Testis (tissue), 2 donors: ENCODE measurements at regions not wholly inside any gene's neighbourhood (a gene's known extent, or its start where the extent isn't known, plus 50 kb on each side); places are given as distances from the start of the nearest gene placed in this dataset.

Experiments used
- CTCF ChIP-seq, 3 experiments: fragments of 450-650 bp in 2 of 3; fragments of 200-600 bp in 1 of 3; sonication (generic) in 1 of 3; IDR thresholded peaks; one replicate each; pipeline ENCODE4 v1.5.1; 2016 to 2019; ENCODE audit warnings: antibody characterized with exemption in 3 of 3, mild to moderate bottlenecking in 2 of 3, moderate library complexity in 1 of 3
- POLR2A ChIP-seq: fragments of 450-650 bp; IDR thresholded peaks from one replicate; pipeline ENCODE4 v1.6.1; 2017; ENCODE audit warnings: antibody characterized with exemption, mild to moderate bottlenecking, moderate library complexity

GRCh38 chr5:98102936-98103335 is 670.5 kb upstream of the RGMB start:
- no peak for TF ChIP-seq CTCF (IDR thresholded peaks at IDR 0.05)
- TF ChIP-seq POLR2A, result no peak
